ENCODE measurements at regions not wholly inside any gene's neighbourhood (a gene's known extent, or its start where the extent isn't known, plus 50 kb on each side); places are given as distances from the start of the nearest gene placed in this dataset.

- no peak for TF ChIP-seq CTCF (IDR thresholded peaks at IDR 0.05)
- TF ChIP-seq EP300 (IDR thresholded peaks at IDR 0.05), result no peak
- no peak for TF ChIP-seq POLR2A (IDR thresholded peaks at IDR 0.05)
These were observed 449.7 kb upstream of the CHAC2 start for GRCh38 chr2:53317861-53318260.
